ENCODE measurements at regions not wholly inside any gene's neighbourhood (a gene's known extent, or its start where the extent isn't known, plus 50 kb on each side); places are given as distances from the start of the nearest gene placed in this dataset.

GRCh38 chr7:125675640-125676039 is 746.0 kb upstream of the POT1 start:
- TF ChIP-seq PHF8 (IDR thresholded peaks at IDR 0.05; ENCODE audit: borderline replicate concordance, low read depth) (no peak), HEYL (CRISPR knock-in tag; IDR thresholded peaks at IDR 0.05) (no peak), HES2 (IDR thresholded peaks at IDR 0.05) (no peak), ATOH8 (CRISPR knock-in tag; IDR thresholded peaks at IDR 0.05; ENCODE audit: low read depth) (no peak), NR3C1 (IDR thresholded peaks at IDR 0.05) (no peak), RAD21 (conservative IDR thresholded peaks at IDR 0.05 in 1 of 2, IDR thresholded peaks at IDR 0.05 in 1 of 2) (no peak), GATA3 (IDR thresholded peaks at IDR 0.05; ENCODE audit: borderline replicate concordance) (no peak), ZFP36 (IDR thresholded peaks at IDR 0.05; ENCODE audit: borderline replicate concordance, partially characterized antibody) (no peak), TFCP2L1 (CRISPR knock-in tag; IDR thresholded peaks at IDR 0.05) (no peak), NFE2L2 (conservative IDR thresholded peaks at IDR 0.05; ENCODE audit: low read length) (no peak)
- TF ChIP-seq, protein P1, sequence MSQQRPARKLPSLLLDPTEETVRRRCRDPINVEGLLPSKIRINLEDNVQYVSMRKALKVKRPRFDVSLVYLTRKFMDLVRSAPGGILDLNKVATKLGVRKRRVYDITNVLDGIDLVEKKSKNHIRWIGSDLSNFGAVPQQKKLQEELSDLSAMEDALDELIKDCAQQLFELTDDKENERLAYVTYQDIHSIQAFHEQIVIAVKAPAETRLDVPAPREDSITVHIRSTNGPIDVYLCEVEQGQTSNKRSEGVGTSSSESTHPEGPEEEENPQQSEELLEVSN (IDR thresholded peaks at IDR 0.05; ENCODE audit: borderline replicate concordance, low read depth) = no peak
- H3K27ac ChIP-seq = no peak overlapping the region
- H3K4me2 ChIP-seq = no peak overlapping the region
- POLR2A ChIA-PET = no interaction called here
- no peaks in the 10 kb centered on the region for H3K9me3 ChIP-seq
- CTCF ChIA-PET = no interaction called here
- no peaks in the 10 kb centered on the region for H3K4me1 ChIP-seq
- 0% methylated on average over 2 of the region's 2 CpGs for WGBS (ENCODE audit: missing lambda C conversion rate)
- DNase-seq (ENCODE audit: low read depth in 1 of 2, low spot score in 1 of 2) (no peak), ATAC-seq (no peak), FAIRE-seq (no peak)
- H3K4me3 ChIP-seq = no peak overlapping the region

DNA sequence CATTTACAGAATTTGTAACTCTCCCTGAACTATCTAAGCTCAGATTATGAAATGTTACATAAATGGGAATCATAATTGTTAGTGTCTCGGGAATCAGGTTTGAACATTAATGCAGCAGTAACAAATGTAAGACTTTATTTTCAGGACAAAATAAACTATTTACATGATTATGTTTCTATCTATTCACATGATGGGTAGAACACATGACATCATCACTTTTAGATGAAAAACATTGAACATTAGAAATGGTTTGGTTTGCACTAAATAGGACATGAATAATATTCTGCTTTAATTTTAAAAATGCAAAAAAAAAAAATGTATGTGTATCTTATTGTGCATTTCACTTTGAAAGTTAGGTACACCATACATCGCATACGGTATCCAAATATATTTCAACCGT is 745.5 kb upstream of the POT1 start:
- no peak overlapping the region for H3K4me2 ChIP-seq
- no peak overlapping the region for H3K4me3 ChIP-seq
- DNase-seq (ENCODE audit: low read depth in 1 of 2, low spot score in 1 of 2) = no peak
- FAIRE-seq = peak; percentile 46
- ChIA-PET POLR2A (no interaction called here), CTCF (no interaction called here)
- H3K27ac ChIP-seq = no peak overlapping the region
- TF ChIP-seq FOXS1 (CRISPR knock-in tag; IDR thresholded peaks at IDR 0.05) = no peak
- no peak for TF ChIP-seq CHD2 (IDR thresholded peaks at IDR 0.05; ENCODE audit: low read length, partially characterized antibody)
- no peaks in the 10 kb centered on the region for H3K4me1 ChIP-seq
- WGBS (ENCODE audit: missing lambda C conversion rate) = 49% methylated on average over 4 of the region's 4 CpGs
- no peaks in the 10 kb centered on the region for H3K9me3 ChIP-seq
- no peak for ATAC-seq

GRCh38 chr7:125670926-125671572 is 741.4 kb upstream of the POT1 start:
- peak in 1 of 2 experiments; percentile 32 for DNase-seq (ENCODE audit: low read depth in 1 of 2, low spot score in 1 of 2)
- no peak overlapping the region for H3K27ac ChIP-seq
- ChIA-PET POLR2A (no interaction called here), CTCF (interaction anchor here (0.6 kb wide), 1 partner anchor 53 kb away, joined by 3 read pairs; no protein-coding TSS in a partner anchor)
- 88% methylated on average over 1 of the region's 1 CpG for WGBS (ENCODE audit: missing lambda C conversion rate)
- no peak for ATAC-seq
- no peaks in the 10 kb centered on the region for H3K9me3 ChIP-seq
- no peak overlapping the region for H3K4me3 ChIP-seq
- peak; percentile 46; the same call in 2 of the 3 replicates for TF ChIP-seq SMC3 (IDR thresholded peaks at IDR 0.05)
- TF ChIP-seq RAD21 (conservative IDR thresholded peaks at IDR 0.05 in 1 of 2, IDR thresholded peaks at IDR 0.05 in 1 of 2) = peak; percentile 39 to 54; a peak in 4 of 5 replicates
- TF ChIP-seq, protein P2, sequence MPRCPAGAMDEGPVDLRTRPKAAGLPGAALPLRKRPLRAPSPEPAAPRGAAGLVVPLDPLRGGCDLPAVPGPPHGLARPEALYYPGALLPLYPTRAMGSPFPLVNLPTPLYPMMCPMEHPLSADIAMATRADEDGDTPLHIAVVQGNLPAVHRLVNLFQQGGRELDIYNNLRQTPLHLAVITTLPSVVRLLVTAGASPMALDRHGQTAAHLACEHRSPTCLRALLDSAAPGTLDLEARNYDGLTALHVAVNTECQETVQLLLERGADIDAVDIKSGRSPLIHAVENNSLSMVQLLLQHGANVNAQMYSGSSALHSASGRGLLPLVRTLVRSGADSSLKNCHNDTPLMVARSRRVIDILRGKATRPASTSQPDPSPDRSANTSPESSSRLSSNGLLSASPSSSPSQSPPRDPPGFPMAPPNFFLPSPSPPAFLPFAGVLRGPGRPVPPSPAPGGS (IDR thresholded peaks at IDR 0.05) = no peak
- peak; percentile 57 for TF ChIP-seq CTCF (IDR thresholded peaks at IDR 0.05)
- no peak for TF ChIP-seq JUNB (IDR thresholded peaks at IDR 0.05)
- no peak for TF ChIP-seq PHF8 (IDR thresholded peaks at IDR 0.05; ENCODE audit: borderline replicate concordance, low read depth)
- no peaks in the 10 kb centered on the region for H3K4me1 ChIP-seq
- FAIRE-seq = peak; percentile 56
- H3K4me2 ChIP-seq = no peak overlapping the region
